ENCODE measurements at regions not wholly inside any gene's neighbourhood (a gene's known extent, or its start where the extent isn't known, plus 50 kb on each side); places are given as distances from the start of the nearest gene placed in this dataset.

- no peak overlapping the region for H3K4me3 ChIP-seq (replicated peaks; ENCODE audit: low read depth, low read length)
- peak; percentile 75 for TF ChIP-seq CTCF (IDR thresholded peaks at IDR 0.05; ENCODE audit: low read depth, low read length, missing control alignments)
- DNase-seq (ENCODE audit: extremely low read depth, low read depth): peak; percentile 12
Measured at GRCh38 chr19:28242317-28242927, 970.5 kb downstream of the UQCRFS1 start.

GRCh38 chr19:28239270-28239669 is 973.7 kb downstream of the UQCRFS1 start:
- TF ChIP-seq CTCF (IDR thresholded peaks at IDR 0.05; ENCODE audit: low read depth, low read length, missing control alignments): peak; percentile 43
- no peak overlapping the region for H3K4me3 ChIP-seq (replicated peaks; ENCODE audit: low read depth, low read length)
- DNase-seq (ENCODE audit: extremely low read depth, low read depth): no peak

GRCh38 chr19:28238270-28238820 is 974.6 kb downstream of the UQCRFS1 start:
- DNase-seq (ENCODE audit: extremely low read depth, low read depth): no peak
- H3K4me3 ChIP-seq (replicated peaks; ENCODE audit: low read depth, low read length): no peak overlapping the region
- no peak for TF ChIP-seq CTCF (IDR thresholded peaks at IDR 0.05; ENCODE audit: low read depth, low read length, missing control alignments)

GRCh38 chr19:28235606-28236125 is 977.3 kb downstream of the UQCRFS1 start:
- H3K4me3 ChIP-seq (replicated peaks; ENCODE audit: low read depth, low read length): no peak overlapping the region
- TF ChIP-seq CTCF (IDR thresholded peaks at IDR 0.05; ENCODE audit: low read depth, low read length, missing control alignments): no peak
- DNase-seq (ENCODE audit: extremely low read depth, low read depth): no peak

- DNase-seq (ENCODE audit: extremely low read depth, low read depth): no peak
- no peak overlapping the region for H3K4me3 ChIP-seq (replicated peaks; ENCODE audit: low read depth, low read length)
- no peak for TF ChIP-seq CTCF (IDR thresholded peaks at IDR 0.05; ENCODE audit: low read depth, low read length, missing control alignments)
Measured at GRCh38 chr19:28234637-28235036, 978.3 kb downstream of the UQCRFS1 start.

GRCh38 chr19:28228854-28229253 is 984.1 kb downstream of the UQCRFS1 start:
- TF ChIP-seq CTCF (IDR thresholded peaks at IDR 0.05; ENCODE audit: low read depth, low read length, missing control alignments): no peak
- H3K4me3 ChIP-seq (replicated peaks; ENCODE audit: low read depth, low read length): no peak overlapping the region
- no peak for DNase-seq (ENCODE audit: extremely low read depth, low read depth)
